Hepatic stellate cell (primary cell): ENCODE measurements at regions not wholly inside any gene's neighbourhood (a gene's known extent, or its start where the extent isn't known, plus 50 kb on each side); places are given as distances from the start of the nearest gene placed in this dataset.
A peak's percentile ranks its signal among the peaks of the same experiment; 100 is the strongest.

Experiments used
- DNase-seq: peaks from one replicate; pipeline ENCODE4 v3.0.0; 2011; ENCODE audit warnings: low spot score

DNA sequence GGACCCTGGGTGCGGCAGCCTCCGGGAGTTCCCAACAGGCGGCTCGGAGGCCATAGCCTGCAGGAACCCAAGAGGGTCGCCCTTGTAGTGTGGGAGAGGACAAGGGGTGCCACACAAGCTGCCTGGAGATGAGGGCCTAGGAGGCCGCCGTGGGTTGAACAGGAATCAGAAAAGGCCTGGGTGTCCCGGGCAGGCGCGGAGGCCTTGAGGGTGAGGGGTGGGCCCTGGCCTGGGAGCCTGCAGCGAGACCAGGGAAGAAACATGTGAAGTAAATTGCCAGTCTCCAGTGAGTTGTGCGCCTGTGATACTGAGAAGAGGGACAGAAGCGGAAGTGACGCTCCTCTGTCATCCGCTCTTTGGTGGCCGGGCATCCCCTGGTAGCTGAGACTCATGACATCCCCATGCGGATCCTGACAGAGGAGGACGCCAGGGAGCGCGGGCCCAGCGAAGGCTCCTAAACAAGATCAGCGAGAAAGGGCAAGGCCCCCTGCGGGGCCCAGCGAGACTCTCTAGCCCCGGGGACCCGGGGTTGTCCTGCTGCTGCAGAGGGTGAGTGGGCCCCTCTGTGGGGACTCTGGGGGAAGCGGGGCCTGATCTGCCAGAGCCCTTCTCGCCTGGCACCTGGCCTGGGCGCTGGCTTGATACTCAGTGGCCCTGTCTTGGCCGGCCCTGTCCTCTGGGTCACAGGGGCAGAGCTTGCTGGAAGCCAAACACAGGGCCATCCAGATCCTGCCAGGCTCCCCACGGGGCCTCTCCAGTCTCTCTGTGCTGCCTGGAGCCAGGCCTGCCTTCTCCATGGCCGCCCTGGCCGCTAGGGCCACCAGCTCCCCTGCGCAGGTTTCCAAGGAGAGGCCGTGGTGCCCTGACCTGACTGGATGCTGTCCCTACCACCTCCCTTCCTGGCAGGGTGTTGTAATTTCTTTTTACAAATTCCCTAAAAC, 788.4 kb downstream of the TLE4 start:
- no peak for DNase-seq

DNA sequence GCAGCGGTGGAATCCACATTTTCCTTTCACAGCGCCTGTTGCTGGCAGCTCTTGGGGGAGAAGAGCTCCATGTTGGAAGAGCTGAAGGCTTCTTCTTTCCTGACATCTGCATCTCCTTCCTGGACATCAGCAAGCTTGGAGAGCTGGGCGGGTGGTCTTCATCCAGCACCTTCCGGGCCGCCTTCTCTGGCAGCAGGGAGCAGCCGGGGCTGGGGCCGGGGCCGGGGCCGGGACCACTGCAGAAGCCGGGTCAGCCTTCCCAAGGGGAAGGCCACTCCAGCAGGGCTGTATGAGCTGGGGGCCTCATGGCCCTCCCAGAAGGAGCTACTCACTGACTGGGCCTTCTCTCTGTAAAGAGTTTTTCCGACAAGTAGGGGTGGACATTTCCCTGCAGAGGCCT, 787.5 kb downstream of the TLE4 start:
- DNase-seq: no peak

DNA sequence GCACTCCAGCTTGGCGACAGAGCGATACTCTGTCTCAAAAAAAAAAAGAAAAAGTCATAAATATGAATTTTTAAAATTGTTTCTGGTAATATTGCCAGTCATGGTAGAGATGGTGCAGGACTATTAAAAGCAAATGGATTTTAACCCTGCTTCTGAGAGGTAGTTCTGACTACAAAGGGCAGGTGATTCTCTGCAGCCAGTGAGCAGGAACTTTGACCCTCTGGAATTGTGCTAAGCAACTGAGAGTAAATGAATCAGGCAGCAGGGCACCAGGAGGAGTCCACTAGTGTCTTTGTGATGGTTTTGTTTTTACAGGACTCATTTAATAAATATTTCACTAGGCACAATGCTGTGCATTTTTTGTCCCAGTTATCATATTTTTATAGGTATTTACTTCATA, 781.2 kb downstream of the TLE4 start:
- DNase-seq: no peak

DNA sequence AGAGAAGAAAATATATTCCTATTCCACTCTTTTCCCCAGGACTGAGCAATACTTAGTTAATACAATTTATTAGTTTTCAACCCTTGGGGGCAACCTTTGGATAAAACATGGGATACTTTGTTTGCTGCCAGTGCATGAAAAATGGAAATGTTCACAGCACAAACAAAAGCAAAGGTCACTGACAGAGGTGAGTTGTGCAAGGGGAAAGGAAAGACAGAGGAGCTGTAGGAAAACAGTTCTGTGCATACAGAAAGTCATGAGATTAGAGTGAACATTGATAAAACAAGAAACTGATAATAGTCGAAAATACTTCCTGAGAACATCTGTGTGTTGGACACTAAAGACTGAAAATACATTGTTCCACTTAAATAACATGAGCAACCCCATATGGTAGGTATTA, 779.8 kb downstream of the TLE4 start:
- DNase-seq: no peak

DNA sequence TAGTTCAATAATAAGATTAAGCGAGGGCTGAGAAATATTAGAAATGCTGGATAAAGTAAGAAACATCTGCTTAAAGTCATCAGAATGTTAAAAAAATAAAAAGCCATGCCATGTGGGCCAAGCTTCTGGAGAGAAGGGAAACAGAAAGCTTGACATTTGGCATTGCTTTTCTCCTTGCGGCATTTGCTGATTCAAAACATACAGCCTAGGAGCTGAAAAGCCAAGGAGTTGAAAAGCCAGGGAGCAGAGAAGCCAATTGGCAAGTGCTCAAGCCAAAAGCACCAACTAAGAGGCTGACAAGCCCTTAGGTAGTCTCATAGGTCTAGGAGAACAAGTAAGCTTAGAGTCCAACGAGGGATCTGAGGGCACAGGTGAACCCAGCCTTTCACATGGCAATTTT, 754.3 kb downstream of the TLE4 start:
- DNase-seq: no peak

DNA sequence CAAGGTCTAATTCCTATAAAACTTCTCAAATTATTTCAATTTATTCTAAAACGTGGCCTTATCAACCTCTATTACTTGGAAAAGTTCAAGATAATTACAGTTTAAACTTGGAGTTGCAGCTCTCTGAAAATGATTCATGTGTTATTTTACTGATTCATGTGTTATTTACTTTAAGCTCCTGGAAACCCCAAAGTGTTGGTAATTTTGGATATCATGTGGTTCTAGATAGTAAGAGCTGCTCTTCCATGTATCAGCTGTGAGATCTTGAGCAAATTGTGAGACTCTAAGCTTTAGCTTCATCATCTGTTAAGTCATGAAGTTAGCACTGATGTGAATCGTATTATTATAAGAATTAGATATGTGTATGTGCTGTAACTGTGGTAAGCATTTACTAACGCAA, 749.2 kb downstream of the TLE4 start:
- peak; percentile 8 for DNase-seq

DNA sequence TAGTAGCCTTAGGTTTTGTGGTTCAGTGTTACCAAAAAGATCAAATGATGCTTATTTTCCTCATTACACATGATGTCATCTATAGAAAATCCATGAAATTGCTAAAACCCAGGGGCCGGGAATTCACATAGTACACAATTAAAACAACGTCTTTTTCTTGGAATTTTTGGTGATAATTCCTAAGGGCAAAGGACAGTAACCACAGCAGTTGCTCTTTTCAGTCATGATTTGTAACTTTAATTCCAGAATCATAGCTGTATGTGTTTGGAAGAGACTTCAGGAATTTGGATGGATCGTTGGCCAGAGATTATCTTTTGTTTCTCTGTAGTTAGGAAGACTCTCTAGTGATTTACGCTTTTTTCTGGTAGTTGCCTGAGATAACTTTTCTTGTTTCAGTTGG, 748.7 kb downstream of the TLE4 start:
- DNase-seq: no peak

DNA sequence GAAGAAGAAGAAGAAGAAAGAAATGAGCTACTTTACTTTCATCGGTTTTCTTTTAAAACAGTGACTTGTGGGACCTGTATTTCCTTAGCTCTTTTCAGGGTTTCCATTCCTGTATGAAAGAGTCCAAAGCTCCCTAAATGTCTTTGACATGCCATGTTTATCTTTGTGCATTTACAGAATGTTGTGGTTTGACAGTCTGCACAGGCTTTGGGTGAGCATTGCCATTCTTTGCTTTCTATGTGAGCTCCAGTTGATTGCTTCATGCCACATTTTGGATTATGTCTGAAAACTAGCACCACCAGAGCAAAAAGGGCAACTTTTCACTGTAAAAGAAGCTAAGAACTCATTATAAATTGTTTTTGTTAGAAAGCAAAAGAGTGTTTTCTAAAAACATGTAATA, 733.4 kb downstream of the TLE4 start:
- DNase-seq: no peak

DNA sequence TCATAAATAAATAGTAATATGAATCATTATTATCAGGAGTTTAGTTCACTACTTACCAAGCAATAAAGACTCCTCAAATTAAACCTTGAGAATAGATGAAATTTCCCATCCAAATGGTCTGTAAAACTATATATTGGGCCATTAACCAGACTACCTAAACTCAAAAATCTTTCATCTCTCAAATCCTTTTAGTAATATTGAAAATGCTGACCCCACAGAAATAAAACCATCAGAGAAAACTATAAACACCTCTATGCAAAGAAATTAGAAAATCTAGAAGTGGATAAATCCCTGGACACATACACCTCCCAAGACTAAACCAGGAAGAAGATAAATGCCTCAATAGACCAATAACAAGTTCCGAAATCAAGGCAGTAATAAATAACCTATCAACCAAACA, 723.2 kb downstream of the TLE4 start:
- DNase-seq: no peak

DNA sequence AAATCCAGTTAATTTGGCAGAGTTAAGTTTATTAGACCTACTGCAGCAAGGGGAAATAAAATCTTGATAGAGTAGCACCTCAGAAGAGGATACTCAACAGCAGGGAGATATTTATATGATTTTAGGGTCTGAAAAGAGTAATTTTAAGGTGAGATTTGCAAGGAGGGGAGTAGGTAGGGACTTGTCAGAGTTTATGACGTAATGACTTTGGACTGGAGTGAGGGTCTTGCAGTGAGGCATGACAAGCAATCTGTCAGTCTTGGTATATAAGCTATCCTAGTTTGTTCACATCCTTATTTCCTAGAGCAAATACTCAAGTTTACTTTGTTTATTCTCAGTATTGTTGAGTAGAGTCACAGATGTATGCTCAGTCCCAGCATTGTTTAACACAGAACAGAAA, 722.6 kb downstream of the TLE4 start:
- DNase-seq: no peak

DNA sequence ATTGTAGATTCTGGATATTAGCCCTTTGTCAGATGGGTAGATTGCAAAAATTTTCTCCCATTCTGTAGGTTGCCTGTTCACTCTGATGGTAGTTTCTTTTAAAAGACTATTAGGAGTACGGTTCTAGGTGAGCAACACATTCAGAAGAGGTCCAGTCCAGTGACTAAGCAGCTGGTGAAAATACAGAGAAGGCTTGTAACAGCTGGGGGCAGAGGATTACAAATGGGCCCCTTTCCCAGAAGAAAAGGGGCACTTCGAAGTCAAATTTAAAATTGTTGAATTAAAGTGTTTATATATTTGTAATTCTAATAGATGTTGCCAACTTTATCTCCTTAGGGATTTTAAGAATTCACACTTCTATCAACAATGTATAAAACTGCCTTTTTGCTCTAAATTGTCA, 720.5 kb downstream of the TLE4 start:
- DNase-seq: no peak

DNA sequence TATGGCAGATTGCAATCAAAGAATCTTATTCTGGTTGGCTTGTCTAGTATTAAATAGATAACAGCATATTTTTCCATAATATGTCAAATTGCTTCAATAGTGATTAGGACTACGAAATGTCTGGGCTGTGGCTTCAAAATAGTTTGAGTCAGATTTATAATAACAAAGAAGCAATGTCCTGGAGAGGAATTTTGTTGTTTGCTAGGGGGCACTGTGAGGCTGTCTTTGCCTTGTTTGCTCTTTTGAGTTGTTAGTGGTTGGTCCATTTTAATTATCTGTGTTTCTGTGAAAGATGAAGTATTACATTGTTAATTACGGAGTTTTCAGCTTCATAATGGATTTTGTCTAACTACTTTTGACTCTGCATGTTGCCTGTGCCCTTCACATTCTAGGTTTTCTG, 713.6 kb downstream of the TLE4 start:
- peak; percentile 4 for DNase-seq

DNA sequence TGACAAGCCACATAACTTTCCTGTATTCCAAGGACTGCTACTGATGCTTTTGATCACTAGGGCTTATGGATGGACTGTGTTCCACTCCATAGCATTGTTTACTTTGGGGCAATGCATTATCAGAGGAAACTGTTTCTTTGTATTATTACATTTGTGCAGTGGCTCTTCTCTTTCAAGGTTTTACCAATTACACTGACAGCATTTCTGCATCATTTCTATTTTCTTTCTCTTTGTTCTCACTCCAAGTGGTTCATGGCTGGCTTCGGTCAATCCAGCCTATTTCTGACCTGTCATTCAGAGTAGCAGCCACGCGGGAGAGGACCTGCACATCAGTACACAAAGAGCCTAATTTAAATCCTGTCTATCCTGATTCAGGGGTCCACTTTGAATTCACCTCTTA, 711.0 kb downstream of the TLE4 start:
- no peak for DNase-seq

DNA sequence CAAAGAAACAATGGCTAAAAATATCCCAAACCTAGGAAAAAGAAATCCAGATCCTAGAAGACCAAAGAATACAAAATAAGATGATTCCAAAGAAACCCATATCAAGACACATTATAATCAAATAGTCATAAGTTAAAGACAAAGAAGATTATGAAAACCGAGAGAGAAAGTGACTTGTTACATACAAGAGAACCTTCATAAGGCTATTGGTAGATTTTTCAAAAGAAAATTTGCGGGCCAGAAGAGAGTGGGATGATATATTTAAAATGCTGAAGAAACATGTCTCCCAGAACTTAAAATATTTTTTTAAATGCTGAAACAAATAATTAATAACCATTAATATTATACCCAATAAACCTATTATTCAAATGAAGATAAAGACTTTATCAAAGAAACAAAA, 687.3 kb downstream of the TLE4 start:
- no peak for DNase-seq

DNA sequence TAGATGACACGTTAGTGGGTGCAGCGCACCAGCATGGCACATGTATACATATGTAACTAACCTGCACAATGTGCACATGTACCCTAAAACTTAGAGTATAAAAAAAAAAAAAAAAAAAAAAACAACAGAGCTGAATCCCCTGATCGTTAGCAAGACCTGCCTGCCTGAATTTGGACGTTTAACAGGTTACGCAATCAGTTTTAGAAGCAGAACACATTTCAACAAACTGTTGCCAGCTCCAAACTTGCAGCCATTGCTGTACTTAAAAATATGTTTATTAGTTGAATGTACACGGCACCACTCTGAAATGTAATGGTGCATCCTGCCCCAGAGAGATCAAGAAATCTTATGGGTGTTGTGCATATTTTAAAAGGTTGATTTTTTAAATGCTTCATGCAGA, 680.0 kb downstream of the TLE4 start:
- DNase-seq: no peak

DNA sequence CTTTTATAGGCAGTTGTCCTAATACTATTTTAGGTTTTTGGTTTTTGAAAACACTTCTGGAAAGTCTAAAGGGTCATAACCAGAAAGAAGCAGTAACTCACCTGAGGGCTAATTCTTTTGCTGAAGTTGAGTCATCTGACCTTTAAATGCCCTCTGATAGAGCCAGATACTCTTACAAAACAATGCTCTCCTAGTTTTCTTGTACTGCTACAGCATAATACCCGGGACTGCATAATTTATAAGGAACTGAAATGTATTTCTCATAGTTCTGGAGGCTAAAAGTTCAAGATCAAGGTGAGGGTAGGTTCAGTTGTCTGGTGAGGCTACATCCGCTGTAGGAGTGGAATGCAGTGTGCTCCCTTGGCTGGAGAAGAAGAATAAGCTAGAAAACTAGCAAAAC, 670.3 kb downstream of the TLE4 start:
- DNase-seq: no peak

DNA sequence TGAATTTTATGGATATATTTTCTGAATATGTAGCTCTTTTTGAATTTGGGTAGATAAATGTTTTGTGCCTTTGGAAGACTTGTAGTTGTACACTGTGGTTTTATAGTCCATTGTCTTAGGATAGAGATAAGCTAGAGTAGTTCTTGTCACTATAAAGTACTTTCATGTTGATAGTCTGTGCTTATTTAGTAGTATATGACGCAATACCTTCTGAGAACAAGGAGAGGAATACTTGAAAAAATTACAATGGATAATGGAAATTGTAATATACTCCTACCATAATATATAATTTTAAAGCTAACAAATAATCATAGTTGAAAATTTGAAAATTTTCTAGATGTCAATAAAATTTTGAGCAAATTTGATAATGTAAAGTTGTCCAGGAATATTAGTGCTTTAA, 664.0 kb downstream of the TLE4 start:
- no peak for DNase-seq

DNA sequence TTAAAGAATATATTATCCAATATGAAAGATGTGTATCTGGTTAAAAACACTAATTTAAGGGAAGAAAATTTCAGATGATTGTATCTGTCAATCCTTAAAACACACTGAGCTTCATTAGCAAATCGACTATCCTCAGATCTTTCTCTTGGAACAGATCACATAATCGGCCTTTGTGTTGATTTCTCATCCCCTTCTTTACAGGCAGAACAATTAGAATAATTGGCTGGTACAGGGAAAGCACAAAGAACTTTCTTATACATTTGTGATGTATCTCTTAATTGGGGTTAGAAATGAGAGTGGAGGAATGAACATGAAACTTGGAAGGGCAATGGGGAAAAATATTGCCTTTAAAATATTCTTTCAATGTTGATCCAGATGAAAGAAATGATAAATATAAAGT, 662.1 kb downstream of the TLE4 start:
- DNase-seq: no peak

DNA sequence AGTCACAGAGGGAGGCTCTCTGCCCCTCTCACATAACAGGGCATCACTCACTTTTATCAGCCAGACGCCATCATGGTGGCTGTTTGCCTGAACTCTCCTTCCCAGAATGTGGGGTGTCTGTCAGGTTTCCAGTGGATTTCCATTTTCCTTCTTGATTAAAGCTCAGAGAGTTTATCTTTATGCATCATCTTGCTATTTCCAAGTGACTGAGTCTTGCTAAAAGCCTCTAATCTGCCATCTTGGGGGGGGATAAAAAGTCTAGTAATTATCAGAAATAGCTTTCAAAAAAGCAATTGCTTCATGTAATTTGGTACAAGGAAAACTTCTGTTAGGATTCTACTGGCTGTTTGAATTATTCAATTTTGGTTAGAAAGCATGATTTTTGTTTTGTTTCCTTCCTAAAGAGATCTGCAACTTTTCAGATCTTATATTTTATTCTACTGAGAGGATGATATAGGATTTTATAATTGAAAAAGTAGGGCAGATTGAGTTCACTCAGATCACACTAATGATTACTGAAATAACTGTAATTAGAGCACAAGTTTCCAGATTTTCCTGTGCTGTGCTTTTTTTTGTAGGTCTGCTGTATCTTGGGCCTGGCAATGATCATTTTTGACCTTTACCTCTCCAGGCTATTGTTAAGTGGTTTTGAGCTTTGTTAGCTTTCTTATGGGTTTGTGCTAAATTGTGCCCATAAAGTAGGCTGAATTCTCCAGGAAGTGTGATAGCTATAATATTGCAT, 661.5 kb downstream of the TLE4 start:
- DNase-seq: no peak

DNA sequence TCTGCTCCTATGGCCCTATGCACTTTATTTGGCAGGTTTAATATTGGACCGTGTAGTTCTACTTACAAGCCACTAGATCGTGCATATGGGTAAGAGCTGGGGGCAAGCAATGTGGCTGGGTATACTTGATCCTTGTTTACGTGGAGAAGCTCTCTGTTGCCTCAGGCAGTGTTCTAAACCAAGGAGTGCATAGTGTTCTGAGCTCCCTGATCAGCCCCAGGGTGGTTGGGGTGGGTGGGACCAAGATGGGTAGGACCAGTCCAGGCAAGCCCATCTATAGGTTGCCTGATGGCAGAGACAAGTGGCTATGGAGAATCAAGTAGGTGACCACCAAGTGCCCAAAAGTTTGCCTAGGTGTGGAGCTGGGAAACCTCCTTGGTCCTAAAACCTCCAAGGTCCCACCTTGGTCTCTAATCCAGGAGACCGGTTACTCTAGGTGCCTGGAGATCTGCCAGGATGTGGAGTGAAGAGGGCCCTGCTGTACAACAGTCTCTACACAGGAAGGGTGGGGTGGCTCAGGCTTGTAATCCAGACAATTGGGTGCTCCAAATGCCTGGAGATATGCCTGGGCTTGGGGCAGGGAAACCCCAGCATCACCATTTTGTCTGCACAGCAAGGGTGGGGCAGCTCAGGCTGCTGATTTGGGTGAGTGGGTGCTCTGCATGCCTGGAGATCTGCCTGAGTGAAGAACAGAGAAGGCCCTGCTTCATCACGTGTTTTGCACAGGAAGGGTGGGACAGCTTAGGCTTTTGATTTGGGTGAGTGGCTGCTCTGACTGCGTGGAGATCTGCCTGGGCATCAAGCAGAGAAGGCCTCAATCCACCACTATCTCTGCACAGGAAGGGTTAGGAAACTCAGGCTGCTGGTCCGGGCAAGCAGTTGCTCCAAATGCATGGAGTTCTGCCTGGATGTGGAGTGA, 659.8 kb downstream of the TLE4 start:
- no peak for DNase-seq

DNA sequence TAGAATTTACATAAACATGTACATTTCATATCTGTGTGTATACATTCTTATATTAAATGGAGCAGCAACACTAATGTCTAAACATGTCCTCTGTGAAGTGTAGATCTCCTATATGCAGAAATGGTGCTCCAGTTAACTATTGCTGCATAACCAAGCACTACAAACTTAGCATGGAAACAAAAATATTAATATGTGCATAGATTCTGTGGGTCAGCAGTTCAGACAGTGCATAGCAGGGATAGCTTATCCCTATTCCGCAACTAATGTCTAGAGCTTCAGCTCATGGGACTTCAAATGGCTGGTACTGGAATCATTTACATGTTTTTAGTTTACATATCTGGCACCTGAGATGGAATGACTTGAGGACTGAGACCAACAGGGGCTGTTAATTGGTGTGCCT, 652.1 kb downstream of the TLE4 start:
- no peak for DNase-seq

DNA sequence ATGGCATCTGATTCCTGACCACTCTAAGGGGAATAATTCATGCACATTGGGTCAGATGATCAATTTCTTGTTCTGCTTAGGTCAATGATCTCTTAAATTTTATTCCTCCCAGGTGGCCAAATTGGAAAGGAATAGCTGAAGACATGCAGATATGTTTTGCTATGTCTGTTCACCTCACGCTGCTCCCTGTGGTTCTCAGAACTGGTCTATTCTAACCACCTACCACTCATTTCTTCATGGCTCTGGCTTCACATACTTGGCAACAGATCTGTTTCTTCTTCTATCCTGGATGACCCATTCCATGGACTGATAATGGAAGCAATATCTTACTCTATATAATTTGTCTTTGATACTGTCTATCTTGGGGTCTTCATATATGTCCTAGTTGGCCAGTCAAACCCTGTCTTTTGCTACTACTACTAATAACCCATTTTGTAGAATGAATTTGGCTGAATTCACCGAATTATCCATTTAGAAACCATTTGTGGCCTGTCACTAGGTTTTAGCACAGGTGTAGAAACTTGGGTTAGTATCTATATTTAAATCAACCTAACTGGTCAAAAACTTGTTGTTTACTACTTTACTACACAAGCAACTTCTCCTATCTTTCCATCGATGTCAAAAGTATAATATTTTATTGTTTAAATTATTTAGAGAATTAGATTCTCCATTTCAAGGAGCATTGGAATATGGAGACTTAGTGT, 650.9 kb downstream of the TLE4 start:
- DNase-seq: no peak
